BJ (cell line): ENCODE measurements at regions not wholly inside any gene's neighbourhood (a gene's known extent, or its start where the extent isn't known, plus 50 kb on each side); places are given as distances from the start of the nearest gene placed in this dataset.

Experiments
- CTCF ChIA-PET: fragments of 350-600 bp; formaldehyde crosslinking; extraction: SDS; loops from one replicate; lab custom pipeline; 2021; ENCODE audit warnings: antibody characterized with exemption, inconsistent platforms; lab: Yijun Ruan, JAX
- POLR2A ChIA-PET: fragments of 300-600 bp; sonication (Branson Sonifier 250); formaldehyde crosslinking; extraction: SDS; loops from one replicate; lab custom pipeline; 2021; ENCODE audit warnings: antibody characterized with exemption; lab: Charles Lee
- DNase-seq: peaks from one replicate; pipeline ENCODE4 v3.0.0-alpha.2; 2011; ENCODE audit warnings: low read depth
- H3K27me3 ChIP-seq: 2 replicates; pipeline ENCODE4 v1.6.0; 2011; ENCODE audit warnings: low read length; ENCODE audit not compliant: control insufficient read depth, insufficient read depth
- H3K36me3 ChIP-seq: 2 replicates; pipeline ENCODE4 v1.5.1; 2011; ENCODE audit warnings: low read length; ENCODE audit not compliant: control insufficient read depth, insufficient read depth
- H3K4me3 ChIP-seq: 2 replicates; pipeline ENCODE4 v1.5.1; 2011; ENCODE audit warnings: low read depth, mild to moderate bottlenecking, control low read depth, low read length
- CTCF ChIP-seq: IDR thresholded peaks from 2 replicates; pipeline ENCODE4 v1.5.1; 2011; ENCODE audit warnings: low read depth, mild to moderate bottlenecking, control low read depth, inconsistent platforms, low read length, moderate library complexity; ENCODE audit not compliant: insufficient read depth

GRCh38 chr10:78920011-78920410 is 148.8 kb upstream of the ZMIZ1 start:
- CTCF ChIA-PET, result no interaction called here

GRCh38 chr10:78921895-78922294 is 146.9 kb upstream of the ZMIZ1 start:
- Histone ChIP-seq H3K4me3 (no peak overlapping the region), H3K27me3 (peaks cover 6% of the 10 kb centered on the region), H3K36me3 (no peaks in the 10 kb centered on the region)
- DNase-seq, result no peak
- POLR2A ChIA-PET, result interaction anchor here (0.6 kb wide), 1 partner anchor 90 kb away, joined by 3 read pairs; no protein-coding TSS in a partner anchor
- CTCF ChIA-PET, result interaction anchor here (1.0 to 1.3 kb wide), 4 partner anchors 10 to 273 kb away, joined by 3 to 5 read pairs (median 4); no protein-coding TSS in a partner anchor
- no peak for TF ChIP-seq CTCF

More at GRCh38 chr10:78920011-78920410, 148.8 kb upstream of the ZMIZ1 start:
- H3K36me3 ChIP-seq, result no peaks in the 10 kb centered on the region
- H3K4me3 ChIP-seq, result no peak overlapping the region
- H3K27me3 ChIP-seq, result peaks cover 6% of the 10 kb centered on the region
- POLR2A ChIA-PET, result no interaction called here
- DNase-seq, result no peak
- no peak for TF ChIP-seq CTCF

- no peak for TF ChIP-seq CTCF
- Histone ChIP-seq H3K27me3 (peaks cover 4% of the 10 kb centered on the region), H3K4me3 (no peak overlapping the region), H3K36me3 (no peaks in the 10 kb centered on the region)
- POLR2A ChIA-PET, result no interaction called here
- CTCF ChIA-PET, result no interaction called here
- DNase-seq, result no peak
Measured at GRCh38 chr10:78923647-78924318, 145.0 kb upstream of the ZMIZ1 start.

GRCh38 chr10:78924319-78925003 is 144.3 kb upstream of the ZMIZ1 start:
- CTCF ChIA-PET, result interaction anchor here (1.2 to 1.8 kb wide), 2 partner anchors 29 to 271 kb away, joined by 3 to 4 read pairs; no protein-coding TSS in a partner anchor
- no peaks in the 10 kb centered on the region for H3K36me3 ChIP-seq
- H3K4me3 ChIP-seq, result no peak overlapping the region
- no peak for DNase-seq
- peaks cover 4% of the 10 kb centered on the region for H3K27me3 ChIP-seq
- TF ChIP-seq CTCF, result no peak
- POLR2A ChIA-PET, result no interaction called here

- ChIA-PET POLR2A (no interaction called here), CTCF (interaction anchor here (1.2 to 1.8 kb wide), 2 partner anchors 30 to 270 kb away, joined by 3 to 4 read pairs; no protein-coding TSS in a partner anchor)
- H3K36me3 ChIP-seq, result no peaks in the 10 kb centered on the region
- peaks cover 2% of the 10 kb centered on the region; the same call in 1 of the 2 replicates for H3K27me3 ChIP-seq
- no peak for TF ChIP-seq CTCF
- H3K4me3 ChIP-seq, result no peak overlapping the region
- no peak for DNase-seq
Measured at GRCh38 chr10:78925275-78925674, 143.5 kb upstream of the ZMIZ1 start.
